ENCODE measurements at regions not wholly inside any gene's neighbourhood (a gene's known extent, or its start where the extent isn't known, plus 50 kb on each side); places are given as distances from the start of the nearest gene placed in this dataset.

DNA sequence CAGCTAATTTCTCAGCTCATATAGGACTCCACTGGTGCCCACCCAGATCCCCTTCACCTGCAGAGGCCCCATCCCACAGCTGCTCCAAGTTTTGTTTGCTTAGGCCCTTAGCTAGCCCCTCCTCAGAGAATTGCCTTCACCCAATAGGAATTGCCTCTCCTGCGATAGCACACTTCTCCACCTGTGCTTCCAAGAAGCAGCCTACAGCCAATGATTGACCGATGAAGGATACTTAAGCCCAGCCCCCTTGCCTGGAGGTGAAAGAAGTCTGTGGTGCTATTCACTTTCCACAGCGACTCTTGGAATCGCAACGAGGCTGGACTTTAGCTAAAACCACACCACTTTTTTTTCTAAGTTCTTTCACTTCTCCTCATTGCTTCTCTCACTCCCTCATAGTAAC is 353.2 kb upstream of the BTBD3 start:
- H2AFZ ChIP-seq: no peak overlapping the region
- no peaks in the 10 kb centered on the region for H3K27me3 ChIP-seq (ENCODE audit: insufficient read depth)
- no peaks in the 10 kb centered on the region for H3K36me3 ChIP-seq (ENCODE audit: insufficient read depth)
- ATAC-seq (peak; percentile 36; the same call in 2 of the 3 replicates), DNase-seq (ENCODE audit: low spot score) (peak; percentile 49)
- H3K79me2 ChIP-seq (replicated peaks; ENCODE audit: insufficient read depth): no peaks in the 10 kb centered on the region
- no peaks in the 10 kb centered on the region; the same call in 1 of the 2 replicates for H3K9me2 ChIP-seq (ENCODE audit: insufficient read depth)
- no peak overlapping the region for H3K4me2 ChIP-seq
- H4K20me1 ChIP-seq (replicated peaks; ENCODE audit: insufficient read depth): no peaks in the 10 kb centered on the region
- TF ChIP-seq, protein P1, sequence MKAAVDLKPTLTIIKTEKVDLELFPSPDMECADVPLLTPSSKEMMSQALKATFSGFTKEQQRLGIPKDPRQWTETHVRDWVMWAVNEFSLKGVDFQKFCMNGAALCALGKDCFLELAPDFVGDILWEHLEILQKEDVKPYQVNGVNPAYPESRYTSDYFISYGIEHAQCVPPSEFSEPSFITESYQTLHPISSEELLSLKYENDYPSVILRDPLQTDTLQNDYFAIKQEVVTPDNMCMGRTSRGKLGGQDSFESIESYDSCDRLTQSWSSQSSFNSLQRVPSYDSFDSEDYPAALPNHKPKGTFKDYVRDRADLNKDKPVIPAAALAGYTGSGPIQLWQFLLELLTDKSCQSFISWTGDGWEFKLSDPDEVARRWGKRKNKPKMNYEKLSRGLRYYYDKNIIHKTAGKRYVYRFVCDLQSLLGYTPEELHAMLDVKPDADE (IDR thresholded peaks at IDR 0.05): no peak
- TF ChIP-seq, protein P2, sequence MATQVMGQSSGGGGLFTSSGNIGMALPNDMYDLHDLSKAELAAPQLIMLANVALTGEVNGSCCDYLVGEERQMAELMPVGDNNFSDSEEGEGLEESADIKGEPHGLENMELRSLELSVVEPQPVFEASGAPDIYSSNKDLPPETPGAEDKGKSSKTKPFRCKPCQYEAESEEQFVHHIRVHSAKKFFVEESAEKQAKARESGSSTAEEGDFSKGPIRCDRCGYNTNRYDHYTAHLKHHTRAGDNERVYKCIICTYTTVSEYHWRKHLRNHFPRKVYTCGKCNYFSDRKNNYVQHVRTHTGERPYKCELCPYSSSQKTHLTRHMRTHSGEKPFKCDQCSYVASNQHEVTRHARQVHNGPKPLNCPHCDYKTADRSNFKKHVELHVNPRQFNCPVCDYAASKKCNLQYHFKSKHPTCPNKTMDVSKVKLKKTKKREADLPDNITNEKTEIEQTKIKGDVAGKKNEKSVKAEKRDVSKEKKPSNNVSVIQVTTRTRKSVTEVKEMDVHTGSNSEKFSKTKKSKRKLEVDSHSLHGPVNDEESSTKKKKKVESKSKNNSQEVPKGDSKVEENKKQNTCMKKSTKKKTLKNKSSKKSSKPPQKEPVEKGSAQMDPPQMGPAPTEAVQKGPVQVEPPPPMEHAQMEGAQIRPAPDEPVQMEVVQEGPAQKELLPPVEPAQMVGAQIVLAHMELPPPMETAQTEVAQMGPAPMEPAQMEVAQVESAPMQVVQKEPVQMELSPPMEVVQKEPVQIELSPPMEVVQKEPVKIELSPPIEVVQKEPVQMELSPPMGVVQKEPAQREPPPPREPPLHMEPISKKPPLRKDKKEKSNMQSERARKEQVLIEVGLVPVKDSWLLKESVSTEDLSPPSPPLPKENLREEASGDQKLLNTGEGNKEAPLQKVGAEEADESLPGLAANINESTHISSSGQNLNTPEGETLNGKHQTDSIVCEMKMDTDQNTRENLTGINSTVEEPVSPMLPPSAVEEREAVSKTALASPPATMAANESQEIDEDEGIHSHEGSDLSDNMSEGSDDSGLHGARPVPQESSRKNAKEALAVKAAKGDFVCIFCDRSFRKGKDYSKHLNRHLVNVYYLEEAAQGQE (IDR thresholded peaks at IDR 0.05; ENCODE audit: unreplicated experiment): no peak
- no peak for TF ChIP-seq POLR2AphosphoS5 (IDR thresholded peaks at IDR 0.05; ENCODE audit: low read depth)
- TF ChIP-seq, protein P3, sequence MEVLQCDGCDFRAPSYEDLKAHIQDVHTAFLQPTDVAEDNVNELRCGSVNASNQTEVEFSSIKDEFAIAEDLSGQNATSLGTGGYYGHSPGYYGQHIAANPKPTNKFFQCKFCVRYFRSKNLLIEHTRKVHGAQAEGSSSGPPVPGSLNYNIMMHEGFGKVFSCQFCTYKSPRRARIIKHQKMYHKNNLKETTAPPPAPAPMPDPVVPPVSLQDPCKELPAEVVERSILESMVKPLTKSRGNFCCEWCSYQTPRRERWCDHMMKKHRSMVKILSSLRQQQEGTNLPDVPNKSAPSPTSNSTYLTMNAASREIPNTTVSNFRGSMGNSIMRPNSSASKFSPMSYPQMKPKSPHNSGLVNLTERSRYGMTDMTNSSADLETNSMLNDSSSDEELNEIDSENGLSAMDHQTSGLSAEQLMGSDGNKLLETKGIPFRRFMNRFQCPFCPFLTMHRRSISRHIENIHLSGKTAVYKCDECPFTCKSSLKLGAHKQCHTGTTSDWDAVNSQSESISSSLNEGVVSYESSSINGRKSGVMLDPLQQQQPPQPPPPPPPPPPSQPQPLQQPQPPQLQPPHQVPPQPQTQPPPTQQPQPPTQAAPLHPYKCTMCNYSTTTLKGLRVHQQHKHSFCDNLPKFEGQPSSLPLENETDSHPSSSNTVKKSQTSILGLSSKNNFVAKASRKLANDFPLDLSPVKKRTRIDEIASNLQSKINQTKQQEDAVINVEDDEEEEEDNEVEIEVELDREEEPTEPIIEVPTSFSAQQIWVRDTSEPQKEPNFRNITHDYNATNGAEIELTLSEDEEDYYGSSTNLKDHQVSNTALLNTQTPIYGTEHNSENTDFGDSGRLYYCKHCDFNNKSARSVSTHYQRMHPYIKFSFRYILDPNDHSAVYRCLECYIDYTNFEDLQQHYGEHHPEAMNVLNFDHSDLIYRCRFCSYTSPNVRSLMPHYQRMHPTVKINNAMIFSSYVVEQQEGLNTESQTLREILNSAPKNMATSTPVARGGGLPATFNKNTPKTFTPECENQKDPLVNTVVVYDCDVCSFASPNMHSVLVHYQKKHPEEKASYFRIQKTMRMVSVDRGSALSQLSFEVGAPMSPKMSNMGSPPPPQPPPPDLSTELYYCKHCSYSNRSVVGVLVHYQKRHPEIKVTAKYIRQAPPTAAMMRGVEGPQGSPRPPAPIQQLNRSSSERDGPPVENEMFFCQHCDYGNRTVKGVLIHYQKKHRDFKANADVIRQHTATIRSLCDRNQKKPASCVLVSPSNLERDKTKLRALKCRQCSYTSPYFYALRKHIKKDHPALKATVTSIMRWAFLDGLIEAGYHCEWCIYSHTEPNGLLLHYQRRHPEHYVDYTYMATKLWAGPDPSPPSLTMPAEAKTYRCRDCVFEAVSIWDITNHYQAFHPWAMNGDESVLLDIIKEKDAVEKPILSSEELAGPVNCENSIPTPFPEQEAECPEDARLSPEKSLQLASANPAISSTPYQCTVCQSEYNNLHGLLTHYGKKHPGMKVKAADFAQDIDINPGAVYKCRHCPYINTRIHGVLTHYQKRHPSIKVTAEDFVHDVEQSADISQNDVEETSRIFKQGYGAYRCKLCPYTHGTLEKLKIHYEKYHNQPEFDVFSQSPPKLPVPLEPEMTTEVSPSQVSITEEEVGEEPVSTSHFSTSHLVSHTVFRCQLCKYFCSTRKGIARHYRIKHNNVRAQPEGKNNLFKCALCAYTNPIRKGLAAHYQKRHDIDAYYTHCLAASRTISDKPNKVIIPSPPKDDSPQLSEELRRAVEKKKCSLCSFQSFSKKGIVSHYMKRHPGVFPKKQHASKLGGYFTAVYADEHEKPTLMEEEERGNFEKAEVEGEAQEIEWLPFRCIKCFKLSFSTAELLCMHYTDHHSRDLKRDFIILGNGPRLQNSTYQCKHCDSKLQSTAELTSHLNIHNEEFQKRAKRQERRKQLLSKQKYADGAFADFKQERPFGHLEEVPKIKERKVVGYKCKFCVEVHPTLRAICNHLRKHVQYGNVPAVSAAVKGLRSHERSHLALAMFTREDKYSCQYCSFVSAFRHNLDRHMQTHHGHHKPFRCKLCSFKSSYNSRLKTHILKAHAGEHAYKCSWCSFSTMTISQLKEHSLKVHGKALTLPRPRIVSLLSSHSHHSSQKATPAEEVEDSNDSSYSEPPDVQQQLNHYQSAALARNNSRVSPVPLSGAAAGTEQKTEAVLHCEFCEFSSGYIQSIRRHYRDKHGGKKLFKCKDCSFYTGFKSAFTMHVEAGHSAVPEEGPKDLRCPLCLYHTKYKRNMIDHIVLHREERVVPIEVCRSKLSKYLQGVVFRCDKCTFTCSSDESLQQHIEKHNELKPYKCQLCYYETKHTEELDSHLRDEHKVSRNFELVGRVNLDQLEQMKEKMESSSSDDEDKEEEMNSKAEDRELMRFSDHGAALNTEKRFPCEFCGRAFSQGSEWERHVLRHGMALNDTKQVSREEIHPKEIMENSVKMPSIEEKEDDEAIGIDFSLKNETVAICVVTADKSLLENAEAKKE (CRISPR knock-in tag; IDR thresholded peaks at IDR 0.05): no peak
- TF ChIP-seq ZNF114 (CRISPR knock-in tag; IDR thresholded peaks at IDR 0.05): no peak
- TF ChIP-seq, protein P4, sequence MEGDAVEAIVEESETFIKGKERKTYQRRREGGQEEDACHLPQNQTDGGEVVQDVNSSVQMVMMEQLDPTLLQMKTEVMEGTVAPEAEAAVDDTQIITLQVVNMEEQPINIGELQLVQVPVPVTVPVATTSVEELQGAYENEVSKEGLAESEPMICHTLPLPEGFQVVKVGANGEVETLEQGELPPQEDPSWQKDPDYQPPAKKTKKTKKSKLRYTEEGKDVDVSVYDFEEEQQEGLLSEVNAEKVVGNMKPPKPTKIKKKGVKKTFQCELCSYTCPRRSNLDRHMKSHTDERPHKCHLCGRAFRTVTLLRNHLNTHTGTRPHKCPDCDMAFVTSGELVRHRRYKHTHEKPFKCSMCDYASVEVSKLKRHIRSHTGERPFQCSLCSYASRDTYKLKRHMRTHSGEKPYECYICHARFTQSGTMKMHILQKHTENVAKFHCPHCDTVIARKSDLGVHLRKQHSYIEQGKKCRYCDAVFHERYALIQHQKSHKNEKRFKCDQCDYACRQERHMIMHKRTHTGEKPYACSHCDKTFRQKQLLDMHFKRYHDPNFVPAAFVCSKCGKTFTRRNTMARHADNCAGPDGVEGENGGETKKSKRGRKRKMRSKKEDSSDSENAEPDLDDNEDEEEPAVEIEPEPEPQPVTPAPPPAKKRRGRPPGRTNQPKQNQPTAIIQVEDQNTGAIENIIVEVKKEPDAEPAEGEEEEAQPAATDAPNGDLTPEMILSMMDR (conservative IDR thresholded peaks at IDR 0.05; ENCODE audit: low read depth in 2 of 2): no peak
- no peak for TF ChIP-seq STAT1 (IDR thresholded peaks at IDR 0.05; ENCODE audit: unreplicated experiment)
- TF ChIP-seq ZNF331 (CRISPR knock-in tag; IDR thresholded peaks at IDR 0.05; ENCODE audit: low read depth): no peak
- H3K4me3 Mint-ChIP-seq: no peak overlapping the region
- H3K27ac Mint-ChIP-seq: no peak overlapping the region
- no peak overlapping the region for H3K27ac ChIP-seq (ENCODE audit: low read depth)
- H3K9me3 Mint-ChIP-seq: no peaks in the 10 kb centered on the region
- H3K36me3 Mint-ChIP-seq (ENCODE audit: low read depth): no peaks in the 10 kb centered on the region
- no peak overlapping the region for H3K4me3 ChIP-seq
- no peaks in the 10 kb centered on the region for H3F3A ChIP-seq (replicated peaks; ENCODE audit: low read depth)
- peaks cover 4% of the 10 kb centered on the region; the same call in 2 of the 3 replicates for H3K4me1 Mint-ChIP-seq
- no peaks in the 10 kb centered on the region for H3K27me3 Mint-ChIP-seq (ENCODE audit: insufficient read depth, low read depth, poor library complexity)
- H3K4me1 ChIP-seq (ENCODE audit: insufficient read depth): no peaks in the 10 kb centered on the region

All from GM23338 (cell line).